ENCODE measurements at regions not wholly inside any gene's neighbourhood (a gene's known extent, or its start where the extent isn't known, plus 50 kb on each side); places are given as distances from the start of the nearest gene placed in this dataset.

- CTCF ChIA-PET, result no interaction called here
- Histone ChIP-seq H3K36me3 (ENCODE audit: control insufficient read depth, insufficient read depth, low read length) (no peaks in the 10 kb centered on the region), H3K27me3 (replicated peaks; ENCODE audit: control insufficient read depth, insufficient read depth, low read length) (no peaks in the 10 kb centered on the region), H3K9me3 (no peaks in the 10 kb centered on the region), H3K4me3 (ENCODE audit: low read depth, low read length) (no peak overlapping the region), H3K4me1 (no peaks in the 10 kb centered on the region)
- no peak overlapping the region for H3K27ac Mint-ChIP-seq (ENCODE audit: unreplicated experiment)
- no peak overlapping the region for H3K4me3 Mint-ChIP-seq (ENCODE audit: unreplicated experiment)
- no TSS peak for BruUV-seq (replicated peaks)
- peaks cover 9% of the 10 kb centered on the region for H3K9me3 Mint-ChIP-seq (ENCODE audit: unreplicated experiment)
- H3K4me1 Mint-ChIP-seq (ENCODE audit: low read depth, unreplicated experiment), result no peaks in the 10 kb centered on the region
- H3K27me3 Mint-ChIP-seq (ENCODE audit: insufficient read depth, unreplicated experiment), result no peaks in the 10 kb centered on the region
- DNase-seq, result no peak
- peaks cover 4% of the 10 kb centered on the region for H3K36me3 Mint-ChIP-seq (ENCODE audit: insufficient read depth, unreplicated experiment)
- TF ChIP-seq CTCF (IDR thresholded peaks at IDR 0.05; ENCODE audit: insufficient read depth in 1 of 2, low read depth in 1 of 2, low read length in 1 of 2, severe bottlenecking in 1 of 2, unreplicated experiment in 1 of 2), result no peak
- POLR2A ChIA-PET, result no interaction called here
- intact Hi-C loops (cut with micrococcal nuclease; ENCODE audit: unreplicated experiment), result no loop called here
Observed at GRCh38 chr9:89985068-89985467, 380.3 kb downstream of the GADD45G start.

GRCh38 chr9:89986190-89986589 lies 381.4 kb downstream of the GADD45G start:
- intact Hi-C loops (cut with micrococcal nuclease; ENCODE audit: unreplicated experiment), result no loop called here
- no peaks in the 10 kb centered on the region for H3K27me3 Mint-ChIP-seq (ENCODE audit: insufficient read depth, unreplicated experiment)
- DNase-seq, result no peak
- Histone ChIP-seq H3K27me3 (replicated peaks; ENCODE audit: control insufficient read depth, insufficient read depth, low read length) (no peaks in the 10 kb centered on the region), H3K4me1 (no peaks in the 10 kb centered on the region), H3K4me3 (ENCODE audit: low read depth, low read length) (no peak overlapping the region), H3K36me3 (ENCODE audit: control insufficient read depth, insufficient read depth, low read length) (no peaks in the 10 kb centered on the region), H3K9me3 (no peaks in the 10 kb centered on the region)
- H3K27ac Mint-ChIP-seq (ENCODE audit: unreplicated experiment), result no peak overlapping the region
- no peaks in the 10 kb centered on the region for H3K4me1 Mint-ChIP-seq (ENCODE audit: low read depth, unreplicated experiment)
- peaks cover 4% of the 10 kb centered on the region for H3K36me3 Mint-ChIP-seq (ENCODE audit: insufficient read depth, unreplicated experiment)
- no TSS peak for BruUV-seq (replicated peaks)
- CTCF ChIA-PET, result no interaction called here
- no peak overlapping the region for H3K4me3 Mint-ChIP-seq (ENCODE audit: unreplicated experiment)
- POLR2A ChIA-PET, result no interaction called here
- TF ChIP-seq CTCF (IDR thresholded peaks at IDR 0.05; ENCODE audit: insufficient read depth in 1 of 2, low read depth in 1 of 2, low read length in 1 of 2, severe bottlenecking in 1 of 2, unreplicated experiment in 1 of 2), result no peak
- H3K9me3 Mint-ChIP-seq (ENCODE audit: unreplicated experiment), result peaks cover 9% of the 10 kb centered on the region

DNA sequence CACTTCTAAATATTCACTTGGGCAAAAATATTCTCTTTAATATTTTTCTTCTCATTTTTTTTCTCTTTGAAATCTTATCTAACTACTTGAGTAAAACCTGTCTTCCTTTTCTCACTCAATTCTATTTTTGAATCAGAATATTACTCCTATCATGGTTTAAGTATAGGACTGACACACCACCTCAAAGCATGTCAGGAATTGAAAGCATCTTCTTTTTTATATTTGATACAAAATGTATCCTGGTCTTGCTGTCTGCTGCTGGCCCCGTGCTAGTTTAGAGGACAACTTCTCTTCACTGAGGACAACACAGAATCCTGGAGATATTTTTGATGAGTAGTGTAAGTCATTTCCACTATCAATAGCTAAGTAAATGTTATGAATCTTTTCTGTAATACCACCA lies 383.6 kb downstream of the GADD45G start:
- TF ChIP-seq CTCF (IDR thresholded peaks at IDR 0.05; ENCODE audit: insufficient read depth in 1 of 2, low read depth in 1 of 2, low read length in 1 of 2, severe bottlenecking in 1 of 2, unreplicated experiment in 1 of 2), result no peak
- no peaks in the 10 kb centered on the region for H3K27me3 ChIP-seq (replicated peaks; ENCODE audit: control insufficient read depth, insufficient read depth, low read length)
- no TSS peak for BruUV-seq (replicated peaks)
- H3K4me3 ChIP-seq (ENCODE audit: low read depth, low read length), result no peak overlapping the region
- Mint-ChIP-seq H3K4me3 (ENCODE audit: unreplicated experiment) (no peak overlapping the region), H3K9me3 (ENCODE audit: unreplicated experiment) (peaks cover under 1% of the 10 kb centered on the region), H3K27me3 (ENCODE audit: insufficient read depth, unreplicated experiment) (no peaks in the 10 kb centered on the region), H3K27ac (ENCODE audit: unreplicated experiment) (no peak overlapping the region), H3K4me1 (ENCODE audit: low read depth, unreplicated experiment) (no peaks in the 10 kb centered on the region), H3K36me3 (ENCODE audit: insufficient read depth, unreplicated experiment) (no peaks in the 10 kb centered on the region)
- H3K4me1 ChIP-seq, result peaks cover 12% of the 10 kb centered on the region
- intact Hi-C loops (cut with micrococcal nuclease; ENCODE audit: unreplicated experiment), result no loop called here
- no peak for DNase-seq
- H3K9me3 ChIP-seq, result no peaks in the 10 kb centered on the region
- POLR2A ChIA-PET, result no interaction called here
- CTCF ChIA-PET, result no interaction called here
- no peaks in the 10 kb centered on the region for H3K36me3 ChIP-seq (ENCODE audit: control insufficient read depth, insufficient read depth, low read length)

All from Caco-2 (cell line).